CD4-positive, alpha-beta T cell (primary cell): ENCODE measurements at regions not wholly inside any gene's neighbourhood (a gene's known extent, or its start where the extent isn't known, plus 50 kb on each side); places are given as distances from the start of the nearest gene placed in this dataset.

Experiments
- ATAC-seq: fragments of 200-7000 bp; cut with Tn5 transposase; one replicate; pipeline ENCODE4 v1.10.0; 2022; ENCODE audit warnings: mild to moderate bottlenecking; ENCODE audit not compliant: poor library complexity
- CTCF ChIA-PET: fragments of 350-600 bp; sonication (Branson Sonifier 250); formaldehyde crosslinking; loops from one replicate; lab custom pipeline; 2021; ENCODE audit warnings: antibody characterized with exemption, inconsistent platforms; lab: Charles Lee
- POLR2A ChIA-PET: fragments of 350-600 bp; sonication (Branson Sonifier 250); formaldehyde crosslinking; loops from one replicate; lab custom pipeline; 2021; ENCODE audit warnings: antibody characterized with exemption, inconsistent platforms; lab: Charles Lee
- DNase-seq, 14 experiments: peaks; one replicate each; pipeline ENCODE4 v3.0.0-alpha.2; 2013 to 2020; ENCODE audit warnings: mixed read lengths in 2 of 14
- H3K27ac ChIP-seq, 2 donors: one replicate each; pipeline versions ENCODE4 v1.5.1 to v1.7.0; 2013; ENCODE audit warnings: low read length in 2 of 2, low read depth in 1 of 2, mild to moderate bottlenecking in 1 of 2
- H3K27me3 ChIP-seq, 2 experiments: 1 replicate in 1 of 2; 2 replicates in 1 of 2; pipeline versions ENCODE4 v1.6.1 to v1.7.0; 2013; ENCODE audit warnings: low read length in 2 of 2, control low read depth in 1 of 2, mild to moderate bottlenecking in 1 of 2, moderate library complexity in 1 of 2; ENCODE audit not compliant: insufficient read depth in 2 of 2, control insufficient read depth in 1 of 2
- H3K36me3 ChIP-seq: one replicate; pipeline ENCODE4 v1.6.1; 2013; ENCODE audit warnings: low read length, control low read depth; ENCODE audit not compliant: insufficient read depth
- H3K4me1 ChIP-seq: one replicate; pipeline ENCODE4 v1.6.1; 2013; ENCODE audit warnings: low read length, control low read depth; ENCODE audit not compliant: insufficient read depth
- H3K4me3 ChIP-seq: one replicate; pipeline ENCODE4 v1.5.1; 2013; ENCODE audit warnings: mild to moderate bottlenecking, low read length, moderate library complexity
- H3K9me3 ChIP-seq, 2 experiments: 1 replicate in 1 of 2; 2 replicates in 1 of 2; pipeline versions ENCODE4 v1.6.1 to v1.7.0; 2013; ENCODE audit warnings: low read length in 2 of 2, mild to moderate bottlenecking in 2 of 2, control low read depth in 1 of 2, moderate library complexity in 1 of 2; ENCODE audit not compliant: control insufficient read depth in 1 of 2, insufficient read depth in 1 of 2
- H3K27ac Mint-ChIP-seq: one replicate; pipeline ENCODE4 v1.8.0; 2020; ENCODE audit warnings: mixed read lengths
- H3K27me3 Mint-ChIP-seq: one replicate; pipeline ENCODE4 v1.8.0; 2021; ENCODE audit warnings: mixed read lengths
- H3K36me3 Mint-ChIP-seq: one replicate; pipeline ENCODE4 v1.8.0; 2021; ENCODE audit warnings: low read depth, mixed read lengths
- H3K4me1 Mint-ChIP-seq: one replicate; pipeline ENCODE4 v1.8.0; 2021; ENCODE audit warnings: low read depth, mixed read lengths
- H3K4me3 Mint-ChIP-seq: one replicate; pipeline ENCODE4 v1.8.0; 2020; ENCODE audit warnings: mild to moderate bottlenecking, mixed read lengths
- H3K9me3 Mint-ChIP-seq: one replicate; pipeline ENCODE4 v1.8.0; 2020; ENCODE audit warnings: mixed read lengths
- CTCF ChIP-seq: fragments of 200-600 bp; IDR thresholded peaks from one replicate; pipeline ENCODE4 v1.8.0; 2022; ENCODE audit warnings: antibody characterized with exemption, mild to moderate bottlenecking
- intact Hi-C, 2 experiments: fragments of 100-400 bp; cut with DNase I in 1 of 2; cut with micrococcal nuclease in 1 of 2; formaldehyde crosslinking; loops; one replicate each; pipeline versions ENCODE4 v1.15.1 to v1.9.0; 2023 to 2025; cut with DNase I, micrococcal nuclease

DNA sequence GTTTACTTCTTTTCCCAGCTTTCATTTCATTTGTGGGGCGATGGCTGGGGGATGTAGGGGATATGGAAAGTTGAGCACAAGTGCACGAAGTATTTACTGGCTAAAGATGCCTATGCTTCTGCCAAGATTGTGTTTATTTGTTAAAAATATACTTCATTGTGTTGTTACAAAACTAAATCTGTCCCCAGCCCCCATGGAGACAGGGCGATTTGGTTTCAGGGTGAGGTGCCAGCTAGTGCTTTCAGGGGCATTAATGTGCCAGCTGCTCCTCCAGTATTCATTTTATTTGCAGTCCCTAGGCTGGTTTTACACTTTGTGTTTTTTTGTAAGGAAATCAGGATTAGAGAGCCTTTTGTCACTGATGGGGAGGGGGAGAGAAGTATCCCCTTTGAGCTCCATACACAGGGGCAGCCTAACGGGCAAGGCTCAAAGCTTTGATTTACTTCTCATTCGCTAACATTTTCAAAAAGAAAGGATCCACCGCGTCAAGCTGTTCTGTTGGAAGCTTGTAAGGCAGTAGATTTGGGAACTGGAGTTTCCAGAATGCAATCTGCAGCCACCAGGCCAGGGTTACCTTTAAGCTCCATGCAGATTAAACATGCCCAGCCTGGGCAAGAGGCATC lies 198.7 kb upstream of the PLEKHG7 start:
- Histone ChIP-seq H3K36me3 (no peaks in the 10 kb centered on the region), H3K27ac (no peak overlapping the region), H3K4me1 (peaks cover 32% of the 10 kb centered on the region), H3K27me3 (no peaks in the 10 kb centered on the region), H3K4me3 (no peak overlapping the region), H3K9me3 (no peaks in the 10 kb centered on the region)
- CTCF ChIA-PET, result interaction anchor here (1.0 to 2.0 kb wide), 2 partner anchors 12 to 1122 kb away, joined by 3 to 4 read pairs; no protein-coding TSS in a partner anchor
- Mint-ChIP-seq H3K4me3 (peak overlapping the region; percentile 13), H3K36me3 (peaks cover 5% of the 10 kb centered on the region), H3K27ac (peak overlapping the region; percentile 34), H3K9me3 (no peaks in the 10 kb centered on the region), H3K4me1 (peaks cover 29% of the 10 kb centered on the region), H3K27me3 (no peaks in the 10 kb centered on the region)
- DNase-seq (no peak), ATAC-seq (no peak)
- intact Hi-C loops, result no loop called here
- no peak for TF ChIP-seq CTCF
- POLR2A ChIA-PET, result interaction anchor here (1.5 to 3.6 kb wide), 3 partner anchors 53 to 359 kb away, joined by 3 to 58 read pairs (median 24); partner anchors contain the start of gene BTG1

DNA sequence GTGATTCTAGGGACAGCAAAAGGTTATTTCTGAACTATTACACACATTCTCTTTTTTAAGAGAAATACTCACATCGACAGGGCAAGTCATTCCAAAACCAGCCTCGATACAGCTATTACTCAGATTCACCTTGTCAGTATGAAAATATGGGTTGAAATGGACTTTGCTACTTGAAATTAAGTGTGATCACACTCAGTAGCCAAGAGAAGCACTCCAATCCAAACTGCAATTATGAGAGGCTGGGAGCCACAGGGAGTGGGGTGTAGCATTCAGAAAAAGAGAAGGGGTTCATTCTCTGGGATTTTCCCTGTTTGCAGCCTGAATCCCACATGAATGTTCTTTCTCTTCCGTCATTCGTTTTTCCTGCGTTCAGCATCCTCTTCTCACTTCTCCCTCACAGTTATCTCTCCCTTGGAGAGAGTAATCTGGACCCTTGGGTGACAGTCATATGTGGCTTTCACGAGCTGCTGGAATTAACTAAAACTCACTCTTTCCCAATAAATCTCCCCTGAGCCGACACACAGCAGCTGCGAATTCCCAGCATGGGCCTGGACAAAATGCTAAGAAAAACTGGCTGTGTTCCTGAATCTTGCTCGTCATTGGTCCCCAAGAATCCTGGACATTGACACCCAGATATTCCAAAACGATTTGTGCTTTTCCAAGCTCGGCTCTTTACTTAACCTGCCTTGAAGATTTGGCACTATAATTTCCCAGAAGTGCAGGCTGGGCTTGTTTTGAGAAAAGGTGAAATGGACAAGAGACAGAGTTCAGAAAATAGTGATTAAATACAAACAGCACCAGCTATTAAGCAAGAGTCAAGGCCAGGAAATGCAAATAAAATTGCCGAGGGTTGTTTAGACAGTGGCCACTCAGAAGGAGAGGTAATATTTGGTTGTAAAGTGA lies 199.5 kb upstream of the PLEKHG7 start:
- ChIA-PET POLR2A (interaction anchor here (0.9 to 3.3 kb wide), 3 partner anchors 54 to 358 kb away, joined by 3 to 58 read pairs (median 4); partner anchors contain the start of gene BTG1), CTCF (interaction anchor here (1.0 to 2.0 kb wide), 2 partner anchors 13 to 1121 kb away, joined by 3 to 4 read pairs; no protein-coding TSS in a partner anchor)
- H3K4me3 ChIP-seq, result no peak overlapping the region
- Mint-ChIP-seq H3K4me3 (peak overlapping the region; percentile 13), H3K9me3 (no peaks in the 10 kb centered on the region), H3K27ac (peak overlapping the region; percentile 34), H3K27me3 (no peaks in the 10 kb centered on the region), H3K36me3 (peaks cover 5% of the 10 kb centered on the region), H3K4me1 (peaks cover 29% of the 10 kb centered on the region)
- DNase-seq, result no peak
- peaks cover 32% of the 10 kb centered on the region for H3K4me1 ChIP-seq
- H3K36me3 ChIP-seq, result no peaks in the 10 kb centered on the region
- H3K27ac ChIP-seq, result no peak overlapping the region
- no peak for ATAC-seq
- intact Hi-C loops, result no loop called here
- no peak for TF ChIP-seq CTCF
- no peaks in the 10 kb centered on the region for H3K27me3 ChIP-seq
- no peaks in the 10 kb centered on the region for H3K9me3 ChIP-seq

- intact Hi-C loops, result no loop called here
- Mint-ChIP-seq H3K9me3 (no peaks in the 10 kb centered on the region), H3K4me1 (peaks cover 29% of the 10 kb centered on the region), H3K4me3 (no peak overlapping the region), H3K27ac (peak overlapping the region; percentile 34), H3K27me3 (no peaks in the 10 kb centered on the region), H3K36me3 (peaks cover 5% of the 10 kb centered on the region)
- DNase-seq (peak in 3 of 14 experiments; percentile 27 to 54 (median 41)), ATAC-seq (no peak)
- TF ChIP-seq CTCF, result no peak
- ChIA-PET CTCF (interaction anchor here (2.0 kb wide), 1 partner anchor 1120 kb away, joined by 4 read pairs; no protein-coding TSS in a partner anchor), POLR2A (interaction anchor here (0.9 kb wide), 1 partner anchor 98 kb away, joined by 4 read pairs; no protein-coding TSS in a partner anchor)
- Histone ChIP-seq H3K9me3 (no peaks in the 10 kb centered on the region), H3K27me3 (no peaks in the 10 kb centered on the region), H3K4me1 (peaks cover 32% of the 10 kb centered on the region), H3K27ac (no peak overlapping the region), H3K4me3 (no peak overlapping the region), H3K36me3 (no peaks in the 10 kb centered on the region)
Observed at GRCh38 chr12:92502417-92503028, 200.3 kb upstream of the PLEKHG7 start.
